Chondrocyte (in vitro differentiated cells): ENCODE measurements at regions not wholly inside any gene's neighbourhood (a gene's known extent, or its start where the extent isn't known, plus 50 kb on each side); places are given as distances from the start of the nearest gene placed in this dataset.

ENCODE experiments used
- DNase-seq: peaks from one replicate; pipeline ENCODE4 v3.0.0; 2021; ENCODE audit warnings: mixed read lengths, low spot score
- H3K27ac Mint-ChIP-seq: one replicate; pipeline ENCODE4 v1.8.0; 2021; ENCODE audit warnings: mild to moderate bottlenecking, moderate library complexity, mixed read lengths; ENCODE audit not compliant: unreplicated experiment
- H3K27me3 Mint-ChIP-seq: 2 replicates; pipeline ENCODE4 v1.8.0; 2021; ENCODE audit warnings: low read depth, mixed read lengths
- H3K36me3 Mint-ChIP-seq: 2 replicates; pipeline ENCODE4 v1.8.0; 2021; ENCODE audit warnings: low read depth, mixed read lengths
- H3K4me1 Mint-ChIP-seq: 2 replicates; pipeline ENCODE4 v1.8.0; 2021; ENCODE audit warnings: low read depth, mild to moderate bottlenecking, mixed read lengths
- H3K4me3 Mint-ChIP-seq: one replicate; pipeline ENCODE4 v1.8.0; 2021; ENCODE audit warnings: mild to moderate bottlenecking, moderate library complexity, mixed read lengths; ENCODE audit not compliant: unreplicated experiment
- H3K9me3 Mint-ChIP-seq: 2 replicates; pipeline ENCODE4 v1.8.0; 2021; ENCODE audit warnings: low read depth, mixed read lengths
- TF ChIP-seq, protein P1 (sequence below): fragments of 200-600 bp; sonication (generic); IDR thresholded peaks from 2 replicates; pipeline ENCODE4 v1.5.0; 2021; ENCODE audit warnings: antibody characterized with exemption, mild to moderate bottlenecking, moderate library complexity

DNA sequence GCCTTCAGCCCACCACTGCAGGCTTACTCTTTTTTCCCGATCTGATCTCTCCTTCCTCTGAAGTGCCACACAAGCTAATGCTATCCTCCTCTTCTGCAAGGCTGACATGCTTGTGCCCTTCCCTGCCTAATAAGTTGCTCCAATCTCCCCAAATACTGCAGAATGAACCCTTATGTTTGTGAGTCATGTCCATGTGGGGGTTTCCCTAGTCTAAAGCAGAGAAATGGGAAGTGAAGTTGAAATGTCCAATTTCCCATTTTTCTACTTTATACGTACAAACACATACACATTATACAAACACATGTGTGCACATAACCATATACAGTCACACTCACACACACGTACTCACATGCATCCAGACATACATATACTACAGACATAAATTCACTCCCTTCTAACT is 288.1 kb upstream of the CELF4 start:
- no peak for DNase-seq
- H3K4me3 Mint-ChIP-seq = no peak overlapping the region

GRCh38 chr18:37852464-37852863 is 286.9 kb upstream of the CELF4 start:
- H3K4me3 Mint-ChIP-seq = no peak overlapping the region
- no peaks in the 10 kb centered on the region for H3K36me3 Mint-ChIP-seq
- peaks cover 23% of the 10 kb centered on the region for H3K9me3 Mint-ChIP-seq
- no peaks in the 10 kb centered on the region for H3K27me3 Mint-ChIP-seq
- TF ChIP-seq, protein P1, sequence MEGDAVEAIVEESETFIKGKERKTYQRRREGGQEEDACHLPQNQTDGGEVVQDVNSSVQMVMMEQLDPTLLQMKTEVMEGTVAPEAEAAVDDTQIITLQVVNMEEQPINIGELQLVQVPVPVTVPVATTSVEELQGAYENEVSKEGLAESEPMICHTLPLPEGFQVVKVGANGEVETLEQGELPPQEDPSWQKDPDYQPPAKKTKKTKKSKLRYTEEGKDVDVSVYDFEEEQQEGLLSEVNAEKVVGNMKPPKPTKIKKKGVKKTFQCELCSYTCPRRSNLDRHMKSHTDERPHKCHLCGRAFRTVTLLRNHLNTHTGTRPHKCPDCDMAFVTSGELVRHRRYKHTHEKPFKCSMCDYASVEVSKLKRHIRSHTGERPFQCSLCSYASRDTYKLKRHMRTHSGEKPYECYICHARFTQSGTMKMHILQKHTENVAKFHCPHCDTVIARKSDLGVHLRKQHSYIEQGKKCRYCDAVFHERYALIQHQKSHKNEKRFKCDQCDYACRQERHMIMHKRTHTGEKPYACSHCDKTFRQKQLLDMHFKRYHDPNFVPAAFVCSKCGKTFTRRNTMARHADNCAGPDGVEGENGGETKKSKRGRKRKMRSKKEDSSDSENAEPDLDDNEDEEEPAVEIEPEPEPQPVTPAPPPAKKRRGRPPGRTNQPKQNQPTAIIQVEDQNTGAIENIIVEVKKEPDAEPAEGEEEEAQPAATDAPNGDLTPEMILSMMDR = no peak
- no peak for DNase-seq
- no peaks in the 10 kb centered on the region for H3K4me1 Mint-ChIP-seq
- H3K27ac Mint-ChIP-seq = no peak overlapping the region

More for the DNA sequence above, 288.1 kb upstream of the CELF4 start:
- TF ChIP-seq, protein P1 = no peak
- Mint-ChIP-seq H3K4me1 (no peaks in the 10 kb centered on the region), H3K27ac (no peak overlapping the region), H3K27me3 (no peaks in the 10 kb centered on the region), H3K36me3 (no peaks in the 10 kb centered on the region), H3K9me3 (peaks cover 16% of the 10 kb centered on the region)

GRCh38 chr18:37847544-37847943 is 281.9 kb upstream of the CELF4 start:
- Mint-ChIP-seq H3K27ac (no peak overlapping the region), H3K27me3 (no peaks in the 10 kb centered on the region), H3K9me3 (peaks cover 16% of the 10 kb centered on the region), H3K4me1 (no peaks in the 10 kb centered on the region), H3K36me3 (no peaks in the 10 kb centered on the region), H3K4me3 (no peak overlapping the region)
- TF ChIP-seq, protein P1 = no peak
- no peak for DNase-seq

DNA sequence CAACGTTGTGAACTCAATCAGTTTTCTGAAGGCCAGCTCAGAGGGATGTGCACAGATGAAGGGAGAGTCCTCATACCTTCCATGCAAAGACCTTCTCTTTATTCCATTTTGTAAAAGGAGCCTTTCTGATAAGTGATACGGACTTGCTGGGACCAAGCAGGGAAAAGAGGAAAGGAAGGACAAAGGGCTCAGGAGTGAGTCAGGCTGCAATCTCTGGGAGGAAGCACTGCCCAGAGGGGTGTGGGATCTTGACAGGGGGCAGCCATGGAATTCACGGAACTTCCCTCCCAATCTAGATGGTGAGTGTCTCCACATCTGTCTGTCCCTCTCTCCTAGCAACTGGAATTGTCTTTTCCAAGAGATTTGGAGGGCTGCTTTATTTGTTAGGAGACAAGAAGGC is 281.4 kb upstream of the CELF4 start:
- no peaks in the 10 kb centered on the region for H3K36me3 Mint-ChIP-seq
- TF ChIP-seq, protein P1 = no peak
- no peak overlapping the region for H3K4me3 Mint-ChIP-seq
- DNase-seq = no peak
- peaks cover 16% of the 10 kb centered on the region for H3K9me3 Mint-ChIP-seq
- H3K27ac Mint-ChIP-seq = no peak overlapping the region
- no peaks in the 10 kb centered on the region for H3K27me3 Mint-ChIP-seq
- H3K4me1 Mint-ChIP-seq = no peaks in the 10 kb centered on the region

- TF ChIP-seq, protein P1 = no peak
- Mint-ChIP-seq H3K27ac (no peak overlapping the region), H3K4me1 (no peaks in the 10 kb centered on the region), H3K4me3 (no peak overlapping the region), H3K36me3 (no peaks in the 10 kb centered on the region), H3K9me3 (peaks cover 17% of the 10 kb centered on the region), H3K27me3 (no peaks in the 10 kb centered on the region)
- DNase-seq = no peak
These were observed 279.9 kb upstream of the CELF4 start for GRCh38 chr18:37845498-37845897.
